ENCODE measurements at regions not wholly inside any gene's neighbourhood (a gene's known extent, or its start where the extent isn't known, plus 50 kb on each side); places are given as distances from the start of the nearest gene placed in this dataset.
A peak's percentile ranks its signal among the peaks of the same experiment; 100 is the strongest.

DNA sequence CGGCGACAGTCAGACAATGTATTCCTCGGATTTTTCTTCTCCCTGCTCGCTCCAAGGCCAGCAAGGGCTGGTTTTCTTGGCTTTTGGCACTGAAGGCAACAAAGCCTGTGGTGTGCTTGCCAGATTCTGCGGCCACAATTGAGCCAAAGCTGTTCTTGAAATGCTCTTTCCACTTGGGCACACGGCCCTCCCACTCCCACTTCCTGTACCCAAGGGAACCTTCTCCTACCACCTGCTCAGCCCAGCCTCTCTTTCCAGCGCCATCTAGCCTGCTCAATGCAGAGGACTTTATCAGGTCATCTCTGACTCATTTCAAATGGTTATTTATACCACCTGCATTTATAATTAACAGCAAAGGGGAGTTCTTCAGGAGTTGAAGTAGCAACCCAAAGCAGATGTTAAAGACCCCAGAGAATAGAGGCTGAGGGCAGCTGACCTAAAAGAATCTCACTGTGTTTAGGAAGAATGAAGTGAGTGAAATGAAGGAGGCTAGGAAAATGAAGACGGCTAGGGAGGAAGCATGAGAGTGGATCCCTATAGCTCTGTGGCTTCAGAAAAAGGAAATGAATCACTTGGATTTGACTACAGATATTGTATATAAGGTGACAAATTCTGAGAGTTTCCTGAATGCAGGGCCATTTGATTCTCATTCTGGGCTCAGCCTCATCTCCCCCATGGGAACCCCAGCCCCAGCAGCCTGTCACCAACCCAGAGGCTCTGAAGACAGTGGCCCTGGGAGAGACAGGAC lies 439.0 kb downstream of the ENC1 start:
- H3K36me3 ChIP-seq (ENCODE audit: control insufficient read depth in 2 of 2, extremely low read depth in 1 of 2, insufficient read depth in 2 of 2, low read length in 2 of 2) = no peaks in the 10 kb centered on the region
- H2AFZ ChIP-seq (ENCODE audit: low read depth, low read length) = no peak overlapping the region
- H3K9me3 ChIP-seq (replicated peaks; ENCODE audit: control insufficient read depth, insufficient read depth, low read length) = no peaks in the 10 kb centered on the region
- DNase-seq (ENCODE audit: low read depth, low spot score) (peak; percentile 85), FAIRE-seq (peak; percentile 95)
- dilution Hi-C loops (cut with MboI; ENCODE audit: extremely low pct_ligation_motif_present, low sequenced_read_pairs) = no loop called here
- peak overlapping the region in 1 of 3 experiments; percentile 11 for H3K4me3 ChIP-seq (replicated peaks in 1 of 3; ENCODE audit: insufficient read depth in 1 of 3, low read depth in 1 of 3, low read length in 3 of 3)
- peak; percentile 53 for TF ChIP-seq JUN (IDR thresholded peaks at IDR 0.05; ENCODE audit: borderline replicate concordance, insufficient read depth, insufficient read length, low read depth)
- no peak for TF ChIP-seq MYC (IDR thresholded peaks at IDR 0.05; ENCODE audit: low read depth, low read length)
- TF ChIP-seq POLR2A (IDR thresholded peaks at IDR 0.05; ENCODE audit: low read depth, low read length) = no peak
- TF ChIP-seq FOS (IDR thresholded peaks at IDR 0.05; ENCODE audit: borderline replicate concordance, insufficient read depth, low read length) = peak; percentile 73
- peak; percentile 97 for TF ChIP-seq GATA2 (IDR thresholded peaks at IDR 0.05; ENCODE audit: insufficient read depth, insufficient read length, low read depth, low read length)
- TF ChIP-seq EZH2 (IDR thresholded peaks at IDR 0.05; ENCODE audit: borderline replicate concordance, low read depth, low read length, severe bottlenecking) = no peak
- TF ChIP-seq, protein P1, sequence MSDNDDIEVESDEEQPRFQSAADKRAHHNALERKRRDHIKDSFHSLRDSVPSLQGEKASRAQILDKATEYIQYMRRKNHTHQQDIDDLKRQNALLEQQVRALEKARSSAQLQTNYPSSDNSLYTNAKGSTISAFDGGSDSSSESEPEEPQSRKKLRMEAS (IDR thresholded peaks at IDR 0.05; ENCODE audit: insufficient read depth, insufficient read length) = no peak
- TF ChIP-seq POLR2AphosphoS5 (IDR thresholded peaks at IDR 0.05; ENCODE audit: insufficient read depth, low read depth, low read length) = no peak
- TF ChIP-seq CTCF (IDR thresholded peaks at IDR 0.05; ENCODE audit: extremely low read depth in 1 of 2, insufficient read depth in 1 of 2, low read depth in 1 of 2, low read length in 2 of 2) = no peak
- H3K27ac ChIP-seq (ENCODE audit: insufficient read depth, low read depth, low read length) = peak overlapping the region; percentile 49
- ChIA-PET CTCF (interaction anchor here (1.0 to 1.8 kb wide), 4 partner anchors 22 to 442 kb away, joined by 3 to 7 read pairs (median 3); partner anchors contain the start of gene ENC1), POLR2A (no interaction called here)
- H3K4me2 ChIP-seq (ENCODE audit: insufficient read depth, low read length) = peak overlapping the region; percentile 26
- no peaks in the 10 kb centered on the region for H4K20me1 ChIP-seq (replicated peaks; ENCODE audit: control insufficient read depth, extremely low read depth, insufficient read depth, low read length)
- peaks cover 25% of the 10 kb centered on the region for H3K4me1 ChIP-seq (ENCODE audit: control insufficient read depth, extremely low read depth, insufficient read depth, low read length)
- no peak overlapping the region for H3K9ac ChIP-seq (replicated peaks; ENCODE audit: extremely low read depth, insufficient read depth, low read length)
- BruUV-seq (replicated peaks) = no TSS peak
- peaks cover 0 to 5% of the 10 kb centered on the region in 2 experiments for H3K27me3 ChIP-seq (ENCODE audit: control insufficient read depth in 2 of 2, insufficient read depth in 2 of 2, low read length in 2 of 2)
- intact Hi-C loops (cut with micrococcal nuclease) = loop anchor here (2.0 to 5.0 kb wide), 4 partner anchors 59 to 214 kb away; no protein-coding TSS in a partner anchor
- no peaks in the 10 kb centered on the region for H3K79me2 ChIP-seq (ENCODE audit: control insufficient read depth, insufficient read depth, low read length)
- H3K9me1 ChIP-seq (replicated peaks; ENCODE audit: control insufficient read depth, extremely low read depth, insufficient read depth, low read length) = no peaks in the 10 kb centered on the region

Data from endothelial cell of umbilical vein (primary cell).